ENCODE measurements at regions not wholly inside any gene's neighbourhood (a gene's known extent, or its start where the extent isn't known, plus 50 kb on each side); places are given as distances from the start of the nearest gene placed in this dataset.

GRCh38 chr9:134591573-134591981 is 50.0 kb upstream of the COL5A1 start:
- TF ChIP-seq CTCF (IDR thresholded peaks at IDR 0.05; ENCODE audit: insufficient read depth, low read length, missing control alignments), result no peak
- POLR2A ChIA-PET, result interaction anchor here (1.1 to 2.3 kb wide), 4 partner anchors 11 to 89 kb away, joined by 5 to 12 read pairs (median 7); no protein-coding TSS in a partner anchor
- CTCF ChIA-PET, result no interaction called here
- DNase-seq (ENCODE audit: low read depth, low spot score), result no peak
- H3K4me3 ChIP-seq (ENCODE audit: low read depth, low read length), result no peak overlapping the region; the same call in 1 of the 2 replicates
